Mesendoderm (in vitro differentiated cells): ENCODE measurements at regions not wholly inside any gene's neighbourhood (a gene's known extent, or its start where the extent isn't known, plus 50 kb on each side); places are given as distances from the start of the nearest gene placed in this dataset.

Source experiments
- DNase-seq: peaks from one replicate; pipeline ENCODE4 v3.0.0; 2013
- H2AK5ac ChIP-seq: 2 replicates; pipeline ENCODE4 v1.6.1; 2013; ENCODE audit warnings: low read length, inconsistent platforms
- H2BK120ac ChIP-seq: 2 replicates; pipeline ENCODE4 v1.6.1; 2013; ENCODE audit warnings: low read depth, mild to moderate bottlenecking, low read length, moderate library complexity, mixed read lengths
- H2BK15ac ChIP-seq: replicated peaks from 2 replicates; pipeline ENCODE4 v1.6.1; 2013; ENCODE audit warnings: low read depth, mild to moderate bottlenecking, moderate library complexity
- H2BK5ac ChIP-seq: 2 replicates; pipeline ENCODE4 v1.6.1; 2013; ENCODE audit warnings: low read length, inconsistent platforms
- H3K18ac ChIP-seq: 2 replicates; pipeline ENCODE4 v1.6.1; 2013; ENCODE audit warnings: mild to moderate bottlenecking, low read length, mixed read lengths
- H3K23ac ChIP-seq: one replicate; pipeline ENCODE4 v1.6.1; 2013; ENCODE audit warnings: low read length
- H3K27ac ChIP-seq: 2 replicates; pipeline ENCODE4 v1.5.1; 2013; ENCODE audit warnings: low read depth, mild to moderate bottlenecking, inconsistent platforms, low read length, moderate library complexity
- H3K27me3 ChIP-seq: 2 replicates; pipeline ENCODE4 v1.6.1; 2013; ENCODE audit warnings: low read length, control low read depth, mild to moderate bottlenecking, inconsistent platforms; ENCODE audit not compliant: insufficient read depth, poor library complexity
- H3K36me3 ChIP-seq: 2 replicates; pipeline ENCODE4 v1.6.1; 2013; ENCODE audit warnings: low read length, inconsistent platforms; ENCODE audit not compliant: control insufficient read depth, insufficient read depth
- H3K4ac ChIP-seq: one replicate; pipeline ENCODE4 v1.6.1; 2013; ENCODE audit warnings: low read depth, mild to moderate bottlenecking, low read length, moderate library complexity
- H3K4me1 ChIP-seq: 2 replicates; pipeline ENCODE4 v1.6.1; 2013; ENCODE audit warnings: low read depth, low read length, inconsistent platforms; ENCODE audit not compliant: control insufficient read depth
- H3K4me2 ChIP-seq: 2 replicates; pipeline ENCODE4 v1.6.1; 2013; ENCODE audit warnings: low read length
- H3K4me3 ChIP-seq: 2 replicates; pipeline ENCODE4 v1.5.1; 2013; ENCODE audit warnings: mild to moderate bottlenecking, low read length
- H3K56ac ChIP-seq: one replicate; pipeline ENCODE4 v1.6.1; 2013; ENCODE audit warnings: low read length
- H3K79me1 ChIP-seq: 2 replicates; pipeline ENCODE4 v1.6.1; 2013; ENCODE audit warnings: low read length, inconsistent platforms
- H3K79me2 ChIP-seq: 2 replicates; pipeline ENCODE4 v1.6.1; 2013; ENCODE audit warnings: mild to moderate bottlenecking, low read length; ENCODE audit not compliant: control insufficient read depth, insufficient read depth
- H3K9ac ChIP-seq: 2 replicates; pipeline ENCODE4 v1.6.1; 2013; ENCODE audit warnings: low read length, inconsistent platforms
- H4K5ac ChIP-seq: one replicate; pipeline ENCODE4 v1.6.1; 2013; ENCODE audit warnings: low read length
- H4K8ac ChIP-seq: one replicate; pipeline ENCODE4 v1.6.1; 2013; ENCODE audit warnings: low read depth, mild to moderate bottlenecking, control low read depth, low read length, moderate library complexity
- WGBS: extraction: QIAGEN DNeasy Blood & Tissue Kit; methylation state at CpG from one replicate; pipeline ENCODE4 v1.1.7; 2013; ENCODE audit warnings: low lambda C conversion rate, missing lambda C conversion rate; ENCODE audit not compliant: insufficient coverage; ENCODE audit errors: extremely low coverage; 5-methylcytosine and 5-hydroxymethylcytosine counted together

GRCh38 chr6:113690281-113691259 is 166.6 kb upstream of the MARCKS start:
- whole genome bisulfite sequencing, result no CpG with 5 or more reads among the region's 5 CpGs
- Histone ChIP-seq H3K27ac (no peak overlapping the region), H4K8ac (no peak overlapping the region), H4K5ac (no peak overlapping the region), H3K4ac (no peak overlapping the region), H2BK5ac (no peak overlapping the region), H3K56ac (no peak overlapping the region), H3K4me1 (no peaks in the 10 kb centered on the region), H2AK5ac (no peak overlapping the region), H3K18ac (no peak overlapping the region), H3K36me3 (no peaks in the 10 kb centered on the region), H2BK120ac (no peak overlapping the region), H3K4me3 (no peak overlapping the region), H3K23ac (no peak overlapping the region), H3K27me3 (no peaks in the 10 kb centered on the region), H3K4me2 (no peak overlapping the region), H3K79me1 (no peaks in the 10 kb centered on the region), H3K9ac (no peak overlapping the region), H2BK15ac (no peak overlapping the region), H3K79me2 (no peaks in the 10 kb centered on the region)
- no peak for DNase-seq

- H3K4me1 ChIP-seq, result no peaks in the 10 kb centered on the region
- no peak overlapping the region for H2BK120ac ChIP-seq
- no peak overlapping the region for H3K9ac ChIP-seq
- DNase-seq, result no peak
- H3K4me3 ChIP-seq, result no peak overlapping the region
- H3K79me2 ChIP-seq, result no peaks in the 10 kb centered on the region
- no peak overlapping the region for H2BK5ac ChIP-seq
- H3K23ac ChIP-seq, result no peak overlapping the region
- no peak overlapping the region for H3K4me2 ChIP-seq
- H3K4ac ChIP-seq, result no peak overlapping the region
- H4K8ac ChIP-seq, result no peak overlapping the region
- H3K18ac ChIP-seq, result no peak overlapping the region
- no peaks in the 10 kb centered on the region for H3K79me1 ChIP-seq
- H3K27ac ChIP-seq, result no peak overlapping the region
- H2AK5ac ChIP-seq, result no peak overlapping the region
- no peaks in the 10 kb centered on the region for H3K36me3 ChIP-seq
- no peak overlapping the region for H4K5ac ChIP-seq
- WGBS, result no CpG with 5 or more reads among the region's 4 CpGs
- no peaks in the 10 kb centered on the region for H3K27me3 ChIP-seq
- H3K56ac ChIP-seq, result no peak overlapping the region
- H2BK15ac ChIP-seq, result no peak overlapping the region
Observed at GRCh38 chr6:113691260-113691656, 165.9 kb upstream of the MARCKS start.

GRCh38 chr6:113693851-113694250 is 163.3 kb upstream of the MARCKS start:
- no CpG with 5 or more reads among the region's 1 CpG for WGBS
- no peak overlapping the region for H3K23ac ChIP-seq
- no peak for DNase-seq
- H3K36me3 ChIP-seq, result no peaks in the 10 kb centered on the region
- no peak overlapping the region for H2BK5ac ChIP-seq
- no peak overlapping the region for H4K8ac ChIP-seq
- H2AK5ac ChIP-seq, result no peak overlapping the region
- H3K4me1 ChIP-seq, result no peaks in the 10 kb centered on the region
- H3K79me1 ChIP-seq, result no peaks in the 10 kb centered on the region
- H3K27ac ChIP-seq, result no peak overlapping the region
- no peaks in the 10 kb centered on the region for H3K79me2 ChIP-seq
- no peak overlapping the region for H3K4ac ChIP-seq
- H3K27me3 ChIP-seq, result no peaks in the 10 kb centered on the region
- no peak overlapping the region for H3K56ac ChIP-seq
- H3K4me2 ChIP-seq, result no peak overlapping the region
- no peak overlapping the region for H2BK15ac ChIP-seq
- H3K4me3 ChIP-seq, result no peak overlapping the region
- H3K9ac ChIP-seq, result no peak overlapping the region
- no peak overlapping the region for H2BK120ac ChIP-seq
- no peak overlapping the region for H4K5ac ChIP-seq
- no peak overlapping the region for H3K18ac ChIP-seq

GRCh38 chr6:113694278-113695077 is 162.7 kb upstream of the MARCKS start:
- no peak overlapping the region for H2AK5ac ChIP-seq
- H3K4ac ChIP-seq, result no peak overlapping the region
- no peaks in the 10 kb centered on the region for H3K79me1 ChIP-seq
- H3K18ac ChIP-seq, result no peak overlapping the region
- no peak overlapping the region for H3K56ac ChIP-seq
- H3K79me2 ChIP-seq, result no peaks in the 10 kb centered on the region
- no peak for DNase-seq
- no peak overlapping the region for H4K8ac ChIP-seq
- no peak overlapping the region for H2BK120ac ChIP-seq
- H2BK5ac ChIP-seq, result no peak overlapping the region
- H3K9ac ChIP-seq, result no peak overlapping the region
- H4K5ac ChIP-seq, result no peak overlapping the region
- no peak overlapping the region for H3K4me3 ChIP-seq
- no peaks in the 10 kb centered on the region for H3K36me3 ChIP-seq
- no peak overlapping the region for H3K23ac ChIP-seq
- no peaks in the 10 kb centered on the region for H3K4me1 ChIP-seq
- H3K27ac ChIP-seq, result no peak overlapping the region
- WGBS, result no CpG with 5 or more reads among the region's 2 CpGs
- H3K27me3 ChIP-seq, result no peaks in the 10 kb centered on the region
- H3K4me2 ChIP-seq, result no peak overlapping the region
- no peak overlapping the region for H2BK15ac ChIP-seq

GRCh38 chr6:113695516-113695915 is 161.6 kb upstream of the MARCKS start:
- Histone ChIP-seq H3K4me2 (no peak overlapping the region), H3K79me2 (no peaks in the 10 kb centered on the region), H2AK5ac (no peak overlapping the region), H3K36me3 (no peaks in the 10 kb centered on the region), H2BK15ac (no peak overlapping the region), H4K5ac (no peak overlapping the region), H3K4ac (no peak overlapping the region), H3K79me1 (no peaks in the 10 kb centered on the region), H4K8ac (no peak overlapping the region), H3K27ac (no peak overlapping the region), H3K4me1 (no peaks in the 10 kb centered on the region), H2BK120ac (no peak overlapping the region), H3K27me3 (no peaks in the 10 kb centered on the region), H3K9ac (no peak overlapping the region), H3K4me3 (no peak overlapping the region), H2BK5ac (no peak overlapping the region), H3K23ac (no peak overlapping the region), H3K56ac (no peak overlapping the region), H3K18ac (no peak overlapping the region)
- no CpG with 5 or more reads among the region's 3 CpGs for WGBS
- DNase-seq, result no peak
